Activated T-cell treated with anti-CD3 and anti-CD28 coated beads, Interleukin-2, amount 50 U/mL, for 24 hours (primary cell): ENCODE measurements at regions not wholly inside any gene's neighbourhood (a gene's known extent, or its start where the extent isn't known, plus 50 kb on each side); places are given as distances from the start of the nearest gene placed in this dataset.
"Not testable (repeated sequence)": the region's sequence is repeated elsewhere in the genome, so short reads cannot be mapped to it uniquely, and the experiment has no call there.

ENCODE experiments used
- DNase-seq: peaks from one replicate; pipeline ENCODE4 v3.0.0-alpha.2; 2020
- H3K27ac Mint-ChIP-seq: 2 replicates; pipeline ENCODE4 v1.8.0; 2020; ENCODE audit warnings: mild to moderate bottlenecking, mixed read lengths
- H3K27me3 Mint-ChIP-seq: 2 replicates; pipeline ENCODE4 v1.8.0; 2020; ENCODE audit warnings: mixed read lengths
- H3K36me3 Mint-ChIP-seq: 2 replicates; pipeline ENCODE4 v1.8.0; 2020; ENCODE audit warnings: low read depth, mixed read lengths
- H3K4me1 Mint-ChIP-seq: 2 replicates; pipeline ENCODE4 v1.8.0; 2020; ENCODE audit warnings: low read depth, mixed read lengths
- H3K4me3 Mint-ChIP-seq: 2 replicates; pipeline ENCODE4 v1.8.0; 2020; ENCODE audit warnings: mild to moderate bottlenecking, moderate library complexity, mixed read lengths
- H3K9me3 Mint-ChIP-seq: 2 replicates; pipeline ENCODE4 v1.8.0; 2020; ENCODE audit warnings: mixed read lengths

GRCh38 chr1:125064029-125064428 lies 3879.3 kb downstream of the SRGAP2C start:
- not testable (repeated sequence) for H3K27ac Mint-ChIP-seq, H3K4me3 Mint-ChIP-seq, H3K27me3 Mint-ChIP-seq, DNase-seq, H3K4me1 Mint-ChIP-seq
- Mint-ChIP-seq H3K9me3 (peaks cover 24% of the 10 kb centered on the region), H3K36me3 (peaks cover 12% of the 10 kb centered on the region)

- no peaks in the 10 kb centered on the region for H3K27me3 Mint-ChIP-seq
- H3K4me1 Mint-ChIP-seq = no peaks in the 10 kb centered on the region
- no peak overlapping the region for H3K4me3 Mint-ChIP-seq
- H3K36me3 Mint-ChIP-seq = peaks cover 15% of the 10 kb centered on the region
- H3K27ac Mint-ChIP-seq = no peak overlapping the region
- no peak for DNase-seq
- H3K9me3 Mint-ChIP-seq = peaks cover 27% of the 10 kb centered on the region
Measured at GRCh38 chr1:125064481-125064880, 3879.7 kb downstream of the SRGAP2C start.

GRCh38 chr1:125065092-125065820 lies 3880.5 kb downstream of the SRGAP2C start:
- H3K9me3 Mint-ChIP-seq = peaks cover 34% of the 10 kb centered on the region
- no peak overlapping the region for H3K27ac Mint-ChIP-seq
- no peaks in the 10 kb centered on the region for H3K4me1 Mint-ChIP-seq
- no peak for DNase-seq
- H3K36me3 Mint-ChIP-seq = peaks cover 21% of the 10 kb centered on the region
- H3K27me3 Mint-ChIP-seq = no peaks in the 10 kb centered on the region
- no peak overlapping the region for H3K4me3 Mint-ChIP-seq

GRCh38 chr1:125065821-125066180 lies 3881.0 kb downstream of the SRGAP2C start:
- DNase-seq = no peak
- Mint-ChIP-seq H3K27me3 (no peaks in the 10 kb centered on the region), H3K4me3 (no peak overlapping the region), H3K9me3 (peaks cover 40% of the 10 kb centered on the region), H3K4me1 (no peaks in the 10 kb centered on the region), H3K27ac (no peak overlapping the region), H3K36me3 (peaks cover 25% of the 10 kb centered on the region)

- DNase-seq = no peak
- no peaks in the 10 kb centered on the region for H3K4me1 Mint-ChIP-seq
- peaks cover 27% of the 10 kb centered on the region for H3K36me3 Mint-ChIP-seq
- no peak overlapping the region for H3K27ac Mint-ChIP-seq
- H3K27me3 Mint-ChIP-seq = no peaks in the 10 kb centered on the region
- H3K9me3 Mint-ChIP-seq = peaks cover 44% of the 10 kb centered on the region
- H3K4me3 Mint-ChIP-seq = no peak overlapping the region
Measured at GRCh38 chr1:125066385-125066784, 3881.6 kb downstream of the SRGAP2C start.

- H3K36me3 Mint-ChIP-seq = peaks cover 27% of the 10 kb centered on the region
- H3K4me1 Mint-ChIP-seq, H3K27me3 Mint-ChIP-seq, H3K27ac Mint-ChIP-seq, H3K4me3 Mint-ChIP-seq, DNase-seq: not testable (repeated sequence)
- peaks cover 48% of the 10 kb centered on the region for H3K9me3 Mint-ChIP-seq
Measured at GRCh38 chr1:125066849-125067248, 3882.1 kb downstream of the SRGAP2C start.

- Mint-ChIP-seq H3K27me3 (no peaks in the 10 kb centered on the region), H3K4me3 (no peak overlapping the region), H3K9me3 (peaks cover 60% of the 10 kb centered on the region), H3K4me1 (no peaks in the 10 kb centered on the region), H3K36me3 (peaks cover 39% of the 10 kb centered on the region), H3K27ac (no peak overlapping the region)
- no peak for DNase-seq
Measured at GRCh38 chr1:125080077-125080476, 3895.3 kb downstream of the SRGAP2C start.

GRCh38 chr1:125085720-125086591 lies 3901.2 kb downstream of the SRGAP2C start:
- no peak overlapping the region for H3K27ac Mint-ChIP-seq
- peaks cover 29% of the 10 kb centered on the region for H3K36me3 Mint-ChIP-seq
- H3K4me3 Mint-ChIP-seq = no peak overlapping the region
- no peaks in the 10 kb centered on the region for H3K4me1 Mint-ChIP-seq
- DNase-seq = no peak
- H3K27me3 Mint-ChIP-seq = no peaks in the 10 kb centered on the region
- H3K9me3 Mint-ChIP-seq = peaks cover 40% of the 10 kb centered on the region

- DNase-seq = no peak
- Mint-ChIP-seq H3K4me1 (no peaks in the 10 kb centered on the region), H3K27ac (no peak overlapping the region), H3K36me3 (peaks cover 25% of the 10 kb centered on the region), H3K27me3 (no peaks in the 10 kb centered on the region), H3K9me3 (peaks cover 36% of the 10 kb centered on the region), H3K4me3 (no peak overlapping the region)
Measured at GRCh38 chr1:125086611-125087010, 3901.8 kb downstream of the SRGAP2C start.

- H3K27me3 Mint-ChIP-seq = no peaks in the 10 kb centered on the region
- no peak for DNase-seq
- H3K27ac Mint-ChIP-seq = no peak overlapping the region
- no peak overlapping the region for H3K4me3 Mint-ChIP-seq
- peaks cover 22% of the 10 kb centered on the region for H3K36me3 Mint-ChIP-seq
- no peaks in the 10 kb centered on the region for H3K4me1 Mint-ChIP-seq
- H3K9me3 Mint-ChIP-seq = peaks cover 32% of the 10 kb centered on the region
Measured at GRCh38 chr1:125087247-125087646, 3902.5 kb downstream of the SRGAP2C start.

GRCh38 chr1:125087691-125088090 lies 3902.9 kb downstream of the SRGAP2C start:
- no peaks in the 10 kb centered on the region for H3K4me1 Mint-ChIP-seq
- H3K36me3 Mint-ChIP-seq = peaks cover 19% of the 10 kb centered on the region
- peaks cover 29% of the 10 kb centered on the region for H3K9me3 Mint-ChIP-seq
- H3K27ac Mint-ChIP-seq = no peak overlapping the region
- no peak for DNase-seq
- no peak overlapping the region for H3K4me3 Mint-ChIP-seq
- H3K27me3 Mint-ChIP-seq = no peaks in the 10 kb centered on the region

GRCh38 chr1:125118147-125118993 lies 3933.6 kb downstream of the SRGAP2C start:
- Mint-ChIP-seq H3K27me3 (no peaks in the 10 kb centered on the region), H3K9me3 (peaks cover 17% of the 10 kb centered on the region), H3K27ac (no peak overlapping the region), H3K4me1 (no peaks in the 10 kb centered on the region), H3K4me3 (no peak overlapping the region), H3K36me3 (peaks cover 6% of the 10 kb centered on the region)
- DNase-seq = no peak

- H3K36me3 Mint-ChIP-seq = peaks cover 6% of the 10 kb centered on the region
- H3K9me3 Mint-ChIP-seq = peaks cover 21% of the 10 kb centered on the region
- H3K4me3 Mint-ChIP-seq = no peak overlapping the region
- no peaks in the 10 kb centered on the region for H3K27me3 Mint-ChIP-seq
- no peak for DNase-seq
- no peaks in the 10 kb centered on the region for H3K4me1 Mint-ChIP-seq
- no peak overlapping the region for H3K27ac Mint-ChIP-seq
Measured at GRCh38 chr1:125119024-125119441, 3934.3 kb downstream of the SRGAP2C start.

GRCh38 chr1:125119566-125120205 lies 3934.9 kb downstream of the SRGAP2C start:
- not testable (repeated sequence) for DNase-seq, H3K27me3 Mint-ChIP-seq, H3K4me3 Mint-ChIP-seq, H3K36me3 Mint-ChIP-seq, H3K27ac Mint-ChIP-seq, H3K4me1 Mint-ChIP-seq
- peaks cover 26% of the 10 kb centered on the region for H3K9me3 Mint-ChIP-seq
